Keratinocyte (primary cell): ENCODE measurements at regions not wholly inside any gene's neighbourhood (a gene's known extent, or its start where the extent isn't known, plus 50 kb on each side); places are given as distances from the start of the nearest gene placed in this dataset.
"Not testable (repeated sequence)": the region's sequence is repeated elsewhere in the genome, so short reads cannot be mapped to it uniquely, and the experiment has no call there.

ENCODE experiments used
- DNase-seq: peaks from one replicate; pipeline ENCODE4 v3.0.0-alpha.2; 2011; ENCODE audit warnings: low read depth, missing footprints, low spot score
- FAIRE-seq: peaks from 2 replicates; lab custom pipeline; 2011; peaks lifted over from hg19 to GRCh38; lab: Jason Lieb, UNC
- H2AFZ ChIP-seq: 2 replicates; pipeline ENCODE4 v1.6.0; 2012; ENCODE audit warnings: low read length, control low read depth, inconsistent platforms; ENCODE audit not compliant: control insufficient read depth
- H3K27ac ChIP-seq: 2 replicates; pipeline ENCODE4 v1.5.1; 2011; ENCODE audit warnings: low read length; ENCODE audit not compliant: control insufficient read depth, insufficient read depth
- H3K27me3 ChIP-seq: 3 replicates; pipeline ENCODE4 v1.6.0; 2011; ENCODE audit warnings: low read length; ENCODE audit not compliant: control insufficient read depth, insufficient read depth; ENCODE audit errors: extremely low read depth
- H3K36me3 ChIP-seq, 2 experiments: 2 replicates in 1 of 2; 3 replicates in 1 of 2; pipeline ENCODE4 v1.5.1; 2011; ENCODE audit warnings: low read length in 2 of 2, mild to moderate bottlenecking in 1 of 2; ENCODE audit not compliant: control insufficient read depth in 2 of 2, insufficient read depth in 2 of 2; ENCODE audit errors: extremely low read depth in 1 of 2
- H3K4me1 ChIP-seq: 3 replicates; pipeline ENCODE4 v1.5.1; 2011; ENCODE audit warnings: low read length; ENCODE audit not compliant: control insufficient read depth, insufficient read depth; ENCODE audit errors: extremely low read depth
- H3K4me2 ChIP-seq: 3 replicates; pipeline ENCODE4 v1.6.0; 2011; ENCODE audit warnings: low read depth, low read length; ENCODE audit not compliant: control insufficient read depth, insufficient read depth; ENCODE audit errors: extremely low read depth
- H3K4me3 ChIP-seq, 3 experiments: fragments of 200-600 bp in 1 of 3; sonication (generic) in 1 of 3; 2 replicates in 2 of 3; 3 replicates in 1 of 3; pipeline ENCODE4 v1.5.1; 2011 to 2016; ENCODE audit warnings: low read length in 3 of 3, mild to moderate bottlenecking in 3 of 3, control low read depth in 2 of 3, inconsistent platforms in 1 of 3, low read depth in 1 of 3, mixed read lengths in 1 of 3, mixed run types in 1 of 3, moderate library complexity in 1 of 3; ENCODE audit not compliant: control insufficient read depth in 2 of 3, insufficient read depth in 2 of 3; ENCODE audit errors: extremely low read depth in 1 of 3
- H3K79me2 ChIP-seq: 2 replicates; pipeline ENCODE4 v1.6.0; 2012; ENCODE audit warnings: low read length; ENCODE audit not compliant: control insufficient read depth, insufficient read depth
- H3K9ac ChIP-seq: 3 replicates; pipeline ENCODE4 v1.6.0; 2011; ENCODE audit warnings: low read length; ENCODE audit not compliant: control insufficient read depth, insufficient read depth; ENCODE audit errors: extremely low read depth
- H3K9me1 ChIP-seq: 3 replicates; pipeline ENCODE4 v1.6.0; 2011; ENCODE audit warnings: low read length; ENCODE audit not compliant: control insufficient read depth, insufficient read depth; ENCODE audit errors: extremely low read depth
- H3K9me3 ChIP-seq: 2 replicates; pipeline ENCODE4 v1.5.1; 2012; ENCODE audit warnings: low read depth, low read length; ENCODE audit not compliant: control insufficient read depth
- H4K20me1 ChIP-seq: 3 replicates; pipeline ENCODE4 v1.6.0; 2011; ENCODE audit warnings: low read length; ENCODE audit not compliant: control insufficient read depth, insufficient read depth; ENCODE audit errors: extremely low read depth
- CTCF ChIP-seq, 3 experiments: IDR thresholded peaks in 1 of 3; conservative IDR thresholded peaks in 1 of 3; optimal IDR thresholded peaks in 1 of 3; 2 replicates in 2 of 3; 3 replicates in 1 of 3; pipeline versions ENCODE3 to v1.5.1; 2011; ENCODE audit warnings: low read length in 3 of 3, mild to moderate bottlenecking in 3 of 3, moderate library complexity in 2 of 3, control low read depth in 1 of 3, inconsistent platforms in 1 of 3; ENCODE audit not compliant: insufficient read depth in 2 of 3; ENCODE audit errors: extremely low read depth in 1 of 3
- EZH2 ChIP-seq: IDR thresholded peaks from one replicate; pipeline ENCODE4 v1.6.1; 2012; ENCODE audit warnings: inconsistent platforms, mild to moderate bottlenecking, low read length, moderate library complexity
- dilution Hi-C: fragments of 300-500 bp; cut with MboI; formaldehyde crosslinking; loops from one replicate; pipeline ENCODE4 v1.7.0; 2020; ENCODE audit warnings: low sequenced_read_pairs; ENCODE audit not compliant: extremely low pct_ligation_motif_present

- Histone ChIP-seq H3K36me3 (no peaks in the 10 kb centered on the region), H3K4me2 (no peak overlapping the region), H3K4me3 (no peak overlapping the region), H3K27ac (no peak overlapping the region), H3K9me1 (no peaks in the 10 kb centered on the region), H3K27me3 (no peaks in the 10 kb centered on the region), H3K79me2 (no peaks in the 10 kb centered on the region), H4K20me1 (no peaks in the 10 kb centered on the region), H3K4me1 (no peaks in the 10 kb centered on the region), H2AFZ (no peak overlapping the region), H3K9ac (no peak overlapping the region), H3K9me3 (no peaks in the 10 kb centered on the region)
- no peak for DNase-seq
- dilution Hi-C loops = loop anchor here (25.0 kb wide), 1 partner anchor 468 kb away; no protein-coding TSS in a partner anchor
- FAIRE-seq = no peak
- TF ChIP-seq CTCF (optimal IDR thresholded peaks at IDR 0.05 in 1 of 3, IDR thresholded peaks at IDR 0.05 in 1 of 3, conservative IDR thresholded peaks at IDR 0.05 in 1 of 3; ENCODE audit: extremely low read depth in 1 of 3, insufficient read depth in 2 of 3, low read length in 3 of 3) (no peak), EZH2 (no peak)
Measured at GRCh38 chr2:182655750-182656149, 60.3 kb upstream of the DNAJC10 start.

GRCh38 chr2:182664212-182664611, 51.8 kb upstream of the DNAJC10 start:
- TF ChIP-seq EZH2 (no peak), CTCF (optimal IDR thresholded peaks at IDR 0.05 in 1 of 3, IDR thresholded peaks at IDR 0.05 in 1 of 3, conservative IDR thresholded peaks at IDR 0.05 in 1 of 3; ENCODE audit: extremely low read depth in 1 of 3, insufficient read depth in 2 of 3, low read length in 3 of 3) (no peak)
- Histone ChIP-seq H3K4me3 (no peak overlapping the region), H4K20me1 (no peaks in the 10 kb centered on the region), H2AFZ (no peak overlapping the region), H3K27ac (no peak overlapping the region), H3K36me3 (no peaks in the 10 kb centered on the region), H3K9me3 (no peaks in the 10 kb centered on the region), H3K4me1 (no peaks in the 10 kb centered on the region), H3K27me3 (no peaks in the 10 kb centered on the region), H3K9ac (no peak overlapping the region), H3K79me2 (no peaks in the 10 kb centered on the region), H3K9me1 (no peaks in the 10 kb centered on the region), H3K4me2 (no peak overlapping the region)
- dilution Hi-C loops = loop anchor here (25.0 kb wide), 1 partner anchor 477 kb away; no protein-coding TSS in a partner anchor
- DNase-seq = no peak
- FAIRE-seq = no peak

- not testable (repeated sequence) for H3K9me3 ChIP-seq, H3K4me3 ChIP-seq, H3K79me2 ChIP-seq, H3K27ac ChIP-seq, H2AFZ ChIP-seq, FAIRE-seq, H3K4me2 ChIP-seq, H4K20me1 ChIP-seq, H3K4me1 ChIP-seq, H3K9ac ChIP-seq, H3K36me3 ChIP-seq, DNase-seq, H3K9me1 ChIP-seq, H3K27me3 ChIP-seq
- dilution Hi-C loops = loop anchor here (25.0 kb wide), 1 partner anchor 478 kb away; no protein-coding TSS in a partner anchor
Measured at GRCh38 chr2:182665500-182665899, 50.6 kb upstream of the DNAJC10 start.
